Esophagus mucosa (tissue), 1 donor: ENCODE measurements at regions not wholly inside any gene's neighbourhood (a gene's known extent, or its start where the extent isn't known, plus 50 kb on each side); places are given as distances from the start of the nearest gene placed in this dataset.

Source experiments
- ATAC-seq: fragments of 200-7000 bp; cut with Tn5 transposase; one replicate; pipeline ENCODE4 v1.9.1; 2020
- donor health status: DM: yes; HTN: yes; CAD: no.

DNA sequence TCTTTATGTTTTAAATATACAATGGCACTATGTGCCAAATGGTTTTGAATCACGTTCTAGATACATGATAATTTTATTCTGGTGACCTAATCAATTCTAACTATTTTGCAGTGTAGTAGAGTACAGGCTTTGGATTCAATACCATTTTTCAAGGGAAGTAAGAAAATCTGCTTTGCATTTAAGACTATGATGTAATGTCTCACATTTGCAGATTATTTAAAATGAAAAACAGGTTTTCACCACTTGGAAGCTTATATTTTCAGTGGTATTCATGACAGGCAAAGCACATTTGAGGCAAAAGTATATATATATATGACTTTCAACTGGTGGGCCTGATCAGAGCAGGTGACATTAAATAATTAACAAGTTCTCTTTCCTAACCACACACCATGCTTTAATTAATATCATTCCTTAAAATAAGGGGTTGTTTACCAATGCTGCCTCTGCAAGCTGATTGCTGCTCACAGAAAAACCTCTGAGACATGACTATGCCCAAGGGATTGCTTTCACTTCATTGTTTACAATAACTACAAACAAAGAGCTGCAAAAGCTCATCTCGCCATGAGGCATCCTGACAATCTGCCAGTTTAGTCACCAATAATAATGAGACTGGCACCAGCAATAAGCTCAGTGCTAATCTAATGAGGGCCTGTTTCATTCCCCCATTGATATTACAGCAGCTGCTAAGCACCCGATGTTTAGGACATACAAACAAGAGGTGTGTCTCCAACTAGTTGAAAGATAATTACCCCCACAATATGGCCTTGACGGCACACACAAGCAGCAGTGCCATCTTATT, 1176.0 kb upstream of the GJE1 start:
- no peak for ATAC-seq

DNA sequence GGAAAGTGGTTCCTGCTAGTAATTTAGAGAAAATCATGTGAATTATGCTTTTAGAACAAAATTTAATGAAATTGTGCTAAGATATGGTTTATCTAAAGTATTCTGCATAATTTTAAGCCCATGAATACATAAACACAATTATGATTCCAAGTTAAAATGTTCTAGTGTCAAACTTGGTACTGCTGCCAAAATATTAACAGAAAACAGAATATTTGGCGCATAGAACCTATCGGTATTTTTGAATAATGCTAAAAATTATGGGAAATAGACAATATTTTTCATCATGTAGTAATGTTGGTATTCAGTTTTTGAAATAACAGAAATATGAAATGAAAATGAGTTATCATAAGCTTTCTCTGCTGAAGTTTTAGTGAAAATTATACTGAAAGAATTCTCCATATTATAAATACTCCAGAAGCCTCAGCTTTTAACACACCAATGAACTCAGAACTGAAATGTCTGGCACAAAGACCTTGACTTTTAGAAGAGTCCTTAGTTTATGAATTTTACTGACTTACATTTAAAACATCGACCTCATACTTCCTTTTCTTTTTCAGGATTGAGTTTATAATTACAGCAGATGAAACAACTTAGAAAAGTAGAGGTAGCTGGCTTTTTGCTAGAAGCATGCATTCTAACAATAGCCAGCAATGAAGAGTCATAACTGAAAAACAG, 1192.3 kb upstream of the GJE1 start:
- ATAC-seq, result no peak

GRCh38 chr6:140932909-140933308, 1199.8 kb upstream of the GJE1 start:
- no peak for ATAC-seq

DNA sequence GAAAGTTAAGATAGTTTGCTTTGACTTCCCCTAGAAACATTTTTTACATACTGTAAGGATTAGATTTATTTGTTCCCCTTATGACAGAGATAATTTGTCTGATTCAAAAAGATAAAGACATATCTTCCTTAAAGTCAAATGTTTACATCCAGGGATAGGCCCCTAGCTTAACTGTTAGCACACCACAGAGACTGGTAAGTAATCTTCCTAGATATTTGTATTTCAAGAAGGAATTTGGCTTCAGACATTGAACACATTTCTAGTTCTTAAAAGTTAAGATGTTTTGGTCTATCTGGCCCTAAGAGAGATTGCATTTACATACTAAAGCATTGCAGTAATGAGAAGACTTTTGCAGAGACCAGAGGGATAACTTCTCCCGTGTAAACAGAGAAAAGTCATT, 1201.1 kb upstream of the GJE1 start:
- ATAC-seq, result no peak

DNA sequence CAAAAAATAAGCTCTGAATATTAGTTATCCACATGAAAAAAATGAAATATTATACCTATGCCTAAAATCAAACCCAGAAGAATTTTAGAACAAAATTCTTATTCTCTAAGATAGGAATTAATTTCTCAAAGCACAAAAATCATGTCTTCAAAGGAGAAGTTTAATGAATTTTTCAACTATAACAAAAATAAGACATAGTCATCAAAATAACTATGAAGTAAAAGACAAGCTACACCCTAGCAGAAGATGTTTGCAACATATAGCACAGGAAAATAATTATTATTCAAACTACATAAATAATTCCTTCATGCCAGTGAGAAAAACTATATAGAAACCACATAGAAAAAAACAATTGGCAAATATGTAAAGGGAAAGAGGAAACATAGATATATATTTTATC, 1203.6 kb upstream of the GJE1 start:
- no peak for ATAC-seq

- ATAC-seq, result no peak
Measured at GRCh38 chr6:140923048-140923447, 1209.7 kb upstream of the GJE1 start.

DNA sequence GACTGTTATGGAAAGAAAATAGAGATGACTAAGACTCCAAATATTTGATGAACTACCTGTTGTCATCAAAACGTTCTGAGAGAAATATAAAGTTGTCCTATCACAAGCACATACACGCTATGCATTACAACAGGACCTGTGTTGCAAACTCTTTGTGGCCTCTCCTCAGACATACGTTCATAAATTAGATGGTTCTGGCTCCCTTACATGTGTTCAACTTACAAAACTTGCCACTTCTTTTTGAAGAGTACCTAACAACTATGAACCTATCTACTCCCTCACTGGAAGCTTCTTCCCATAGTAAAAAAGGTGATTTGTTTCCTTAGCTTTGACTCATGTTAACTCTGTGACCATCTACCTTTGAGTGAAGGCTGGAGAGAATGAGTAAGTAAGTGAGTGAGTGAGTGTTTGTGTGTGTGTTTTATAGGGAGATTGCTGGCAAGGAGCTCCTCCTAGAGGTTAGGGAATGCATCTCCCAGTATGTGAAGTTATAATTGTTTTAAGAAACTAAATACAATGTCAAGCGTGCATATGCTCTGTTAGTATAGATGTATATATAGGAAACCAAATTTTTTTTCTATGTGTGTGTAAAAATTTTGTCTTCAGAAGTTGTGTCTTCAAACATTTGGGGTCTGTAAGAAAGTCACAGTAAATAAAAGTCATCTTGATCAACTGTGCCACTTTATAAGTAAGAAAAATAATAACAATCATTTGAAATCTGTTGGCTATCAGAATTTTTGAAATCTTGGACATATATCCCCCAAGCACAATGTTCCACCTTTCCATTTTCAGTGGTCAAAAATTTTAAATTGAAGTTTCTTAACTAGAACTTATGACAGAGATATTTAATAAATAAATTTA, 1211.1 kb upstream of the GJE1 start:
- ATAC-seq, result peak; percentile 96

- no peak for ATAC-seq
Measured at GRCh38 chr6:140917911-140918310, 1214.8 kb upstream of the GJE1 start.

- no peak for ATAC-seq
Measured at GRCh38 chr6:140915551-140915950, 1217.2 kb upstream of the GJE1 start.

DNA sequence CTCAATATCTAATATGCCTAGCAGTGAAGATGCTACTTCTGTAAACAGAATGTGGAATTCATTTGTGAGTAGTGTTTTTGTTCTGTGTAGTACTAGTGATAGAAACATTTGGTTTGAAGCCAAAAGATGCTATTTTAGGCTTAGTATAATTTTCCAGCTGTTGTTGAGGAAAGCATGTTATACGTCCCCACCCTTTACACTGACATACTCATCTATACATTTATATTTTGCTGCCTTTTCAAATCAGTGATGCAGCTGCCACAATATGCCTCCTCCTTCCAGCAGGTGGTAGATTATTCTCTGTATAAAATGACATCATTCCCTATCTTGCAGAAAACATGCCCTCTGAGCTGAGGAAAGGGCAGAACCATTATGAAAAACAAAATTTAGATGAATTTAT, 1217.6 kb upstream of the GJE1 start:
- no peak for ATAC-seq

GRCh38 chr6:140912686-140913085, 1220.0 kb upstream of the GJE1 start:
- no peak for ATAC-seq

DNA sequence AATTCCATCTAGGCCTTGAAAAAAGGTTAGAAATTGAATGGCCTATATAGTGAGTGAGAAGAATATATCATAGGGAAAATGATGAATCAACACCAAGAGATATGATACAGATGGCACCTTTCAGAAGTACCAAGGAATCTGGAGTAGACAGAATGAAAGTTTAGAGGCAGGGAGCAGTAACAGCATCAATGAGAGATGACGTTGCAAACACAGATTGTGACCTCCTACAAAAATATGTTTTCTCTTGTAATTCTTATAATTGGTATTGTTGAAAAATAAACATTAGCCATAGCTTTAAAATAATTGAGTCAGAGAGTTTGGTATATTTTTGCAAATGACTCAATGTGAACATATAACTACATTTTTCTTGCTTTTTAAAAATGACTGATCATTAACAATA, 1223.1 kb upstream of the GJE1 start:
- ATAC-seq, result no peak

- no peak for ATAC-seq
Measured at GRCh38 chr6:140909156-140909555, 1223.6 kb upstream of the GJE1 start.

DNA sequence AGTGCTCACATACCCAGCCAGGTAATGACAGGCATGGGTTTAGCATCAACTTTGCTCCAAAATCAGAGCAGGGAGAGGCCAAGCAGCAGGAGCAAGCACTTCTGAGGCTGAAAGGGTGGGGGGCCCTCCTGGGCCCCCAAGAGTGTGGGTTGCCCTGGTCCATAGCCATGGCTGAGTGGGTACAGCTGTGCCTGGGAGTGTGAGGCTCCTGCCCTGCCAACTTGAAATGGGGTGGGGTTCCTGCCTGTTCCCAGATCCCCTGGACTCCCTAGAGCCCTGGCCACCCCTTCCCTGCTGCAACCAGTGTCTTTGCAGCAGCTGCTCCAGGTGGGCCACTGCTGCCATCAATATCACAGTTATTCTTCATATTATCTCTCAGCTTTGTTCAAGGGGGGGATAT, 1224.2 kb upstream of the GJE1 start:
- no peak for ATAC-seq

- ATAC-seq, result no peak
Measured at GRCh38 chr6:140907235-140907634, 1225.5 kb upstream of the GJE1 start.

- ATAC-seq, result no peak
Measured at GRCh38 chr6:140905724-140906123, 1227.0 kb upstream of the GJE1 start.

GRCh38 chr6:140905050-140905449, 1227.7 kb upstream of the GJE1 start:
- no peak for ATAC-seq

- no peak for ATAC-seq
Measured at GRCh38 chr6:140897804-140898573, 1234.7 kb upstream of the GJE1 start.

DNA sequence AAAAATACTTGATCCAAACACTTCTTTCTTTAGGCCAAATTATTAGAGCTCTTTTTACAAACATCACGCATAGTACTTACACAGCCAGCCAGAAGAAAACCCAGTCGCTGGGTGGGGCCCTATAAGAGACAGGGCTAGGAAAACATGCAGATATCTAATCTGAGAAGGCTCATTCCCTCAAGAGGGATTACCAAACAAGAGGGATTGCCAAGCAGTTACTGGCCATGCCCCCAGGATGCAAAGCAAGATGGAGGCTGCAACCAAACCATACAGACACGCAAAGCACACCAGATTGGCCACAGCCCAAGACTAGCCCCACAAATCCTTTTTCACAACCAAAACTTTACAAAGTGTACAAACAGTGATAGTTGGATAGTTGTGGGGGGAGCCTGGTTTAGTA, 1235.4 kb upstream of the GJE1 start:
- no peak for ATAC-seq

DNA sequence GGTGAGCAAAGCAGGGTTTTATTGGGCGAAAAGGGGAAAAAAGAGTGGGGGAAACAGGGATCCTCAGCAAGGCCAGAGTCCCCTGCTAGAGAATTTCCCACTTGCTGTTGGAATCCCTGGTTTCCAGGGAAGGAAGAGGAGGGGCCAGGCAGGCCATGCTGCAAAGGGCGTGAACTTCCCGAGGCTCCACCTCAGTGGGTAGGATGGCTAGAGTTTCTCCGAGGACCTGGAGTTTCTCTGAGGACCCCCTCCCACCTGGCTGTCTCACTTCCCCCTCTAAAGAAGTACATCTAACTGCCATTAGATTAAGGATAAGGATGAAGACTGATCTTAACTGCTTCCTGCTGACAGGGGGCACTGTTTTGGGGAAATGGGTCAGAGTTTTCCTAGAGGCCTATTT, 1239.3 kb upstream of the GJE1 start:
- no peak for ATAC-seq

- ATAC-seq, result no peak
Measured at GRCh38 chr6:140879946-140880345, 1252.8 kb upstream of the GJE1 start.

DNA sequence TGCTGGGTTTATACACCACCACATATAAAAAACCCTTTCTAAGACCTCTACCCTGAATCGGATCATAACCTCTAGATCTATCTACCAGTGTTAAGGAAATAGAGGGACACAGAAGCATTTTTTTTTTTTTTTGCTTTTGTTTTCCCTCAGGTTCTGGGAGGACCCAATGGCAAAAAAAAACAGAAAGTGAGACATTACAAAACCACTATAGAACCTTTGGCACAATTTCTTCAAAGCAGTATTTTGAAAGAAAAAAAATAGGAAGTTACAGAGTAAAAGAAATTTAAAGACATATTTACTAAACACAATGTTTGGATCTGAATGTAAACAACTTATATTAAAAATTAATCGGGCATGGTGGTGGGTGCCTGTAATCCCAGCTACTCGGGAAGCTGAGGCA, 1258.7 kb upstream of the GJE1 start:
- no peak for ATAC-seq

- no peak for ATAC-seq
Measured at GRCh38 chr6:140872885-140873284, 1259.8 kb upstream of the GJE1 start.
